GM12878 (cell line): ENCODE measurements at regions not wholly inside any gene's neighbourhood (a gene's known extent, or its start where the extent isn't known, plus 50 kb on each side); places are given as distances from the start of the nearest gene placed in this dataset.
"Not testable (repeated sequence)": the region's sequence is repeated elsewhere in the genome, so short reads cannot be mapped to it uniquely, and the experiment has no call there.

Experiments used
- ATAC-seq: fragments of 200-7000 bp; cut with Tn5 transposase; 3 replicates; pipeline ENCODE4 v1.9.1; 2020; ENCODE audit warnings: mild to moderate bottlenecking, moderate library complexity
- BruUV-seq: library from RNA; stranded (reverse); fragments of 400-500 nt; replicated peaks from 2 replicates; lab custom pipeline; 2021; lab: Mats Ljungman, UMichigan
- CTCF ChIA-PET: fragments of 300-600 bp; sonication (Branson Sonifier 250); formaldehyde crosslinking; extraction: SDS; loops from one replicate; lab custom pipeline; 2021; ENCODE audit warnings: inconsistent platforms; lab: Yijun Ruan, JAX
- POLR2A ChIA-PET: fragments of 350-600 bp; formaldehyde crosslinking; extraction: SDS; loops from one replicate; lab custom pipeline; 2021; ENCODE audit warnings: inconsistent platforms; lab: Charles Lee
- RAD21 ChIA-PET: fragments of 300-600 bp; sonication (Branson Sonifier 250); formaldehyde crosslinking; loops from one replicate; lab custom pipeline; 2023; ENCODE audit warnings: antibody characterized with exemption; ENCODE audit not compliant: unreplicated experiment; lab: Charles Lee
- SMC1A ChIA-PET: fragments of 300-600 bp; sonication (Branson Sonifier 250); formaldehyde crosslinking; loops from one replicate; lab custom pipeline; 2023; ENCODE audit not compliant: unreplicated experiment, uncharacterized antibody; lab: Charles Lee
- DNase-seq: peaks from one replicate; pipeline ENCODE4 v3.0.0-alpha.2; 2011; ENCODE audit warnings: low read depth, low spot score
- FAIRE-seq: peaks from 3 replicates; lab custom pipeline; 2011; peaks lifted over from hg19 to GRCh38; lab: Jason Lieb, UNC
- H2AFZ ChIP-seq: 2 replicates; pipeline ENCODE4 v1.6.0; 2011; ENCODE audit warnings: low read depth, low read length, control low read depth; ENCODE audit not compliant: control insufficient read depth
- H3K27ac ChIP-seq: 2 replicates; pipeline ENCODE4 v1.5.1; 2011; ENCODE audit warnings: control low read depth; ENCODE audit not compliant: control insufficient read depth, insufficient read depth
- H3K27me3 ChIP-seq, 2 experiments: replicated peaks in 1 of 2; 2 replicates each; pipeline versions ENCODE4 v1.6.0 to v1.6.1; 2011; ENCODE audit warnings: low read length in 1 of 2; ENCODE audit not compliant: control insufficient read depth in 2 of 2, insufficient read depth in 2 of 2
- H3K36me3 ChIP-seq, 2 experiments: 2 replicates each; pipeline ENCODE4 v1.5.1; 2011; ENCODE audit warnings: low read length in 1 of 2; ENCODE audit not compliant: control insufficient read depth in 2 of 2, insufficient read depth in 2 of 2
- H3K4me1 ChIP-seq: 2 replicates; pipeline ENCODE4 v1.6.1; 2011; ENCODE audit warnings: mild to moderate bottlenecking, low read length, moderate library complexity, mixed read lengths; ENCODE audit not compliant: control insufficient read depth, insufficient read depth
- H3K4me2 ChIP-seq: 2 replicates; pipeline ENCODE4 v1.6.0; 2011; ENCODE audit warnings: control low read depth; ENCODE audit not compliant: control insufficient read depth, insufficient read depth
- H3K4me3 ChIP-seq: fragments of 200-600 bp; sonication (generic); 2 replicates; pipeline ENCODE4 v1.5.1; 2016
- H3K79me2 ChIP-seq: 2 replicates; pipeline ENCODE4 v1.6.0; 2011; ENCODE audit warnings: low read length; ENCODE audit not compliant: control insufficient read depth, insufficient read depth
- H3K9ac ChIP-seq: 2 replicates; pipeline ENCODE4 v1.8.0; 2011; ENCODE audit warnings: low read length, control low read depth, mixed read lengths; ENCODE audit not compliant: control insufficient read depth, insufficient read depth
- H3K9me3 ChIP-seq: replicated peaks from 3 replicates; pipeline ENCODE4 v1.5.1; 2011; ENCODE audit warnings: mild to moderate bottlenecking, low read length; ENCODE audit not compliant: control insufficient read depth, insufficient read depth
- H4K20me1 ChIP-seq: 2 replicates; pipeline ENCODE4 v1.6.0; 2011; ENCODE audit not compliant: control insufficient read depth, insufficient read depth
- ASH2L ChIP-seq: fragments of 300-600, 200-600 bp; sonication (generic); IDR thresholded peaks from 2 replicates; pipeline ENCODE4 v1.6.1; 2017; ENCODE audit warnings: low read depth, mild to moderate bottlenecking, borderline replicate concordance
- BCLAF1 ChIP-seq: fragments of 450-650 bp; IDR thresholded peaks from 2 replicates; pipeline ENCODE4 v1.6.1; 2017; ENCODE audit warnings: antibody characterized with exemption, mild to moderate bottlenecking, moderate library complexity
- CBX5 ChIP-seq: sonication (generic); IDR thresholded peaks from 2 replicates; pipeline ENCODE4 v1.6.1; 2016; ENCODE audit warnings: low read depth, moderate library complexity, mild to moderate bottlenecking, inconsistent platforms
- CHD4 ChIP-seq: fragments of 200-600 bp; sonication (generic); IDR thresholded peaks from 2 replicates; pipeline ENCODE4 v1.6.1; 2016; ENCODE audit warnings: mild to moderate bottlenecking
- ZNF217 ChIP-seq: fragments of 450-650 bp; IDR thresholded peaks from 2 replicates; pipeline ENCODE4 v1.6.1; 2017; ENCODE audit warnings: antibody characterized with exemption, mild to moderate bottlenecking
- WGBS: methylation state at CpG from one replicate; pipeline ENCODE4 v1.1.6; 2016; ENCODE audit warnings: low lambda C conversion rate; ENCODE audit not compliant: insufficient replicate concordance, insufficient coverage; ENCODE audit errors: missing lambda C conversion rate; 5-methylcytosine and 5-hydroxymethylcytosine counted together
- in situ Hi-C: fragments of 300-500 bp; cut with MboI; formaldehyde crosslinking; loops from 9 replicates; pipeline ENCODE4 v1.14.3; 2018; ENCODE audit warnings: mixed read lengths
- intact Hi-C: fragments of 100-400 bp; cut with micrococcal nuclease; formaldehyde crosslinking; loops from one replicate; pipeline ENCODE4 v1.14.2; 2022; ENCODE audit not compliant: unreplicated experiment

- TF ChIP-seq BCLAF1 (no peak), CHD4 (no peak), ASH2L (no peak), ZNF217 (no peak)
Observed at GRCh38 chr16:35605921-35606320, 2146.5 kb downstream of the TP53TG3F start (continued).

DNA sequence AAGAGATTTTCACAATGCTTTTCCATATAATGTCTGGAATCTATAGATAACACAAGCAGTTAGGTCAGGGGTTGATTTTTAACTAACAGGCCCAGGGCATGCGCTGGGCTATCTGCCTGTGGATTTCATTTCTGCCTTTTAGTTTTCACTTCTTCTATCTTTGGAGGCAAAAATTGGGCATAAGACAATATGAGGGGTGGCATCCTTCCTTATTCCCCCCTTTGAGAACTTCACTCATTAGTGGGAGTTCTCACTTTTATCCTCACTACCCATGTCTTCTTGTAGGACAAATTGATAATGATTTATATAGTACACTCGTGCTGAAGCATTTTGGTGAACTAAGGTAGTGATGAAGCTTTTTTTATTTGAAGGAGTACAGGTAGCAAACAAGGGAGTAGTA is 2155.5 kb downstream of the TP53TG3F start:
- POLR2A ChIA-PET, H2AFZ ChIP-seq, H3K27me3 ChIP-seq, H3K4me3 ChIP-seq, FAIRE-seq, in situ Hi-C loops, H3K27ac ChIP-seq, BruUV-seq, H3K9ac ChIP-seq, RAD21 ChIA-PET, H3K79me2 ChIP-seq, intact Hi-C loops, ATAC-seq, H3K4me2 ChIP-seq, SMC1A ChIA-PET, H3K9me3 ChIP-seq, H4K20me1 ChIP-seq, H3K4me1 ChIP-seq, DNase-seq, H3K36me3 ChIP-seq: not testable (repeated sequence)
- WGBS: 33% methylated on average over 2 of the region's 2 CpGs
- TF ChIP-seq CBX5: peak; percentile 60; the same call in 1 of the 2 replicates
- CTCF ChIA-PET: interaction anchor here (1.0 kb wide), 1 partner anchor 14 kb away, joined by 3 read pairs; no protein-coding TSS in a partner anchor

GRCh38 chr16:35619176-35619575 is 2159.8 kb downstream of the TP53TG3F start:
- FAIRE-seq, H3K9ac ChIP-seq, H3K4me2 ChIP-seq, H3K79me2 ChIP-seq, H3K36me3 ChIP-seq, RAD21 ChIA-PET, intact Hi-C loops, in situ Hi-C loops, H3K27me3 ChIP-seq, CTCF ChIA-PET, H4K20me1 ChIP-seq, H3K4me3 ChIP-seq, H3K27ac ChIP-seq, BruUV-seq, DNase-seq, SMC1A ChIA-PET, POLR2A ChIA-PET, H3K9me3 ChIP-seq, H3K4me1 ChIP-seq, ATAC-seq, H2AFZ ChIP-seq: not testable (repeated sequence)
